IMR-90 (cell line): ENCODE measurements at regions not wholly inside any gene's neighbourhood (a gene's known extent, or its start where the extent isn't known, plus 50 kb on each side); places are given as distances from the start of the nearest gene placed in this dataset.

Experiments
- ATAC-seq: fragments of 200-7000 bp; cut with Tn5 transposase; 2 replicates; pipeline ENCODE4 v1.9.1; 2020; ENCODE audit warnings: low read depth, mild to moderate bottlenecking, moderate library complexity
- BruUV-seq: library from RNA; stranded (reverse); fragments of 400-500 nt; replicated peaks from 2 replicates; lab custom pipeline; 2021; lab: Mats Ljungman, UMichigan
- CTCF ChIA-PET: fragments of 300-600 bp; formaldehyde crosslinking; extraction: SDS; loops from one replicate; lab custom pipeline; 2021; ENCODE audit warnings: antibody characterized with exemption; lab: Yijun Ruan, JAX
- POLR2A ChIA-PET: fragments of 300-600 bp; sonication (Branson Sonifier 250); formaldehyde crosslinking; loops from one replicate; lab custom pipeline; 2022; ENCODE audit warnings: antibody characterized with exemption; ENCODE audit not compliant: unreplicated experiment; lab: Charles Lee
- DNase-seq: peaks from one replicate; pipeline ENCODE4 v3.0.0; 2013
- H2AFZ ChIP-seq: replicated peaks from 2 replicates; pipeline ENCODE3; 2013; ENCODE audit warnings: low read length, mild to moderate bottlenecking; ENCODE audit not compliant: poor library complexity
- H2AK5ac ChIP-seq: 2 replicates; pipeline ENCODE4 v1.6.1; 2013; ENCODE audit warnings: low read depth, low read length, inconsistent platforms
- H2AK9ac ChIP-seq: replicated peaks from 2 replicates; pipeline ENCODE3; 2013; ENCODE audit warnings: mild to moderate bottlenecking, low read depth, low read length, moderate library complexity; ENCODE audit not compliant: poor library complexity
- H2BK120ac ChIP-seq: 2 replicates; pipeline ENCODE4 v1.6.1; 2013; ENCODE audit warnings: low read depth, low read length, inconsistent platforms
- H2BK15ac ChIP-seq: 3 replicates; pipeline ENCODE4 v1.6.1; 2013; ENCODE audit warnings: low read depth, low read length, inconsistent platforms
- H2BK20ac ChIP-seq: 2 replicates; pipeline ENCODE4 v1.6.1; 2013; ENCODE audit warnings: low read depth, mild to moderate bottlenecking, inconsistent platforms, low read length, moderate library complexity
- H2BK5ac ChIP-seq: 2 replicates; pipeline ENCODE4 v1.6.1; 2013; ENCODE audit warnings: mild to moderate bottlenecking, low read depth, low read length, inconsistent platforms; ENCODE audit not compliant: poor library complexity, severe bottlenecking
- H3K14ac ChIP-seq: replicated peaks from 2 replicates; pipeline ENCODE4 v1.6.1; 2013; ENCODE audit warnings: low read depth, low read length, inconsistent platforms
- H3K18ac ChIP-seq: 2 replicates; pipeline ENCODE4 v1.6.1; 2013; ENCODE audit warnings: low read depth, low read length, control low read depth
- H3K23ac ChIP-seq: 2 replicates; pipeline ENCODE4 v1.6.1; 2013; ENCODE audit warnings: low read depth, low read length, inconsistent platforms
- H3K27ac ChIP-seq: 2 replicates; pipeline ENCODE4 v1.5.1; 2013; ENCODE audit warnings: mild to moderate bottlenecking, control low read depth, low read length; ENCODE audit not compliant: insufficient read depth
- H3K27me3 ChIP-seq: 2 replicates; pipeline ENCODE4 v1.6.1; 2013; ENCODE audit warnings: low read length; ENCODE audit not compliant: control insufficient read depth, insufficient read depth
- H3K36me3 ChIP-seq: 2 replicates; pipeline ENCODE4 v1.6.1; 2013; ENCODE audit warnings: low read length, mixed read lengths; ENCODE audit not compliant: control insufficient read depth, insufficient read depth
- H3K4ac ChIP-seq: 2 replicates; pipeline ENCODE4 v1.6.1; 2013; ENCODE audit warnings: low read depth, low read length, inconsistent platforms
- H3K4me1 ChIP-seq: 2 replicates; pipeline ENCODE4 v1.6.1; 2013; ENCODE audit warnings: low read length, mixed read lengths; ENCODE audit not compliant: control insufficient read depth, insufficient read depth
- H3K4me2 ChIP-seq: 2 replicates; pipeline ENCODE4 v1.6.1; 2013; ENCODE audit warnings: low read depth, mild to moderate bottlenecking, control low read depth, low read length, moderate library complexity
- H3K4me3 ChIP-seq: 2 replicates; pipeline ENCODE4 v1.5.1; 2013; ENCODE audit warnings: low read depth, mild to moderate bottlenecking, control low read depth, low read length, moderate library complexity; ENCODE audit not compliant: insufficient read depth
- H3K56ac ChIP-seq: 2 replicates; pipeline ENCODE4 v1.6.1; 2013; ENCODE audit warnings: low read length, inconsistent platforms; ENCODE audit not compliant: insufficient read depth; ENCODE audit errors: extremely low read depth
- H3K79me1 ChIP-seq, 2 experiments: 2 replicates each; pipeline ENCODE4 v1.6.1; 2013; ENCODE audit warnings: low read length in 2 of 2, inconsistent platforms in 1 of 2, low read depth in 1 of 2
- H3K9ac ChIP-seq: 2 replicates; pipeline ENCODE4 v1.6.1; 2013; ENCODE audit warnings: low read depth, low read length, control low read depth
- H3K9me1 ChIP-seq: 2 replicates; pipeline ENCODE4 v1.6.1; 2013; ENCODE audit warnings: low read length, inconsistent platforms; ENCODE audit not compliant: insufficient read depth
- H3K9me3 ChIP-seq: 2 replicates; pipeline ENCODE4 v1.6.1; 2013; ENCODE audit warnings: low read length; ENCODE audit not compliant: control insufficient read depth, insufficient read depth
- H4K20me1 ChIP-seq: 2 replicates; pipeline ENCODE4 v1.6.1; 2013; ENCODE audit warnings: low read length, inconsistent platforms; ENCODE audit not compliant: insufficient read depth
- H4K5ac ChIP-seq: 2 replicates; pipeline ENCODE4 v1.6.1; 2013; ENCODE audit warnings: mild to moderate bottlenecking, low read depth, low read length, control low read depth
- H4K8ac ChIP-seq, 2 experiments: 2 replicates each; pipeline ENCODE4 v1.6.1; 2013; ENCODE audit warnings: low read depth in 2 of 2, low read length in 2 of 2, control low read depth in 1 of 2, inconsistent platforms in 1 of 2
- H4K91ac ChIP-seq: 2 replicates; pipeline ENCODE4 v1.6.1; 2013; ENCODE audit warnings: low read depth, low read length, inconsistent platforms; ENCODE audit not compliant: insufficient read depth
- BHLHE40 ChIP-seq: fragments of 150-350 bp; IDR thresholded peaks from 2 replicates; pipeline ENCODE4 v1.6.1; 2016; ENCODE audit warnings: mild to moderate bottlenecking, low read depth, low read length
- CEBPB ChIP-seq: IDR thresholded peaks from 2 replicates; pipeline ENCODE4 v1.6.1; 2012; ENCODE audit warnings: low read depth, low read length, improper control_type of control experiment
- CHD1 ChIP-seq: IDR thresholded peaks from 2 replicates; pipeline ENCODE4 v1.6.1; 2012; ENCODE audit warnings: low read depth, low read length, improper control_type of control experiment
- FOS ChIP-seq: fragments of 150-350 bp; IDR thresholded peaks from 2 replicates; pipeline ENCODE4 v1.6.1; 2016; ENCODE audit warnings: low read depth, low read length
- MAFK ChIP-seq: IDR thresholded peaks from 2 replicates; pipeline ENCODE4 v1.6.1; 2012; ENCODE audit warnings: low read depth, low read length, improper control_type of control experiment
- MAZ ChIP-seq: IDR thresholded peaks from 2 replicates; pipeline ENCODE4 v1.6.1; 2012; ENCODE audit warnings: low read depth, mild to moderate bottlenecking, low read length, improper control_type of control experiment, moderate library complexity, borderline replicate concordance
- MXI1 ChIP-seq: IDR thresholded peaks from 2 replicates; pipeline ENCODE4 v1.6.1; 2012; ENCODE audit warnings: low read depth, mild to moderate bottlenecking, low read length, moderate library complexity, borderline replicate concordance
- NFE2L2 ChIP-seq: fragments of 150-350 bp; IDR thresholded peaks from 2 replicates; pipeline ENCODE4 v1.6.1; 2016; ENCODE audit warnings: low read depth, mild to moderate bottlenecking, low read length
- POLR2A ChIP-seq: IDR thresholded peaks from 2 replicates; pipeline ENCODE4 v1.6.1; 2012; ENCODE audit warnings: mild to moderate bottlenecking, low read depth, low read length
- RAD21 ChIP-seq: IDR thresholded peaks from 2 replicates; pipeline ENCODE4 v1.6.1; 2012; ENCODE audit warnings: low read length, improper control_type of control experiment
- RCOR1 ChIP-seq: IDR thresholded peaks from 2 replicates; pipeline ENCODE4 v1.6.1; 2012; ENCODE audit warnings: mild to moderate bottlenecking, low read length, improper control_type of control experiment; ENCODE audit not compliant: insufficient replicate concordance
- RFX5 ChIP-seq: IDR thresholded peaks from 2 replicates; pipeline ENCODE4 v1.8.0; 2012; ENCODE audit warnings: low read depth, mild to moderate bottlenecking, low read length, moderate library complexity
- SMC3 ChIP-seq: fragments of 150-350 bp; IDR thresholded peaks from 2 replicates; pipeline ENCODE4 v1.6.1; 2016; ENCODE audit warnings: low read depth, mild to moderate bottlenecking, antibody characterized with exemption, low read length, moderate library complexity
- WGBS, 2 experiments: methylation state at CpG; one replicate each; pipeline versions ENCODE4 v1.1.5 to v1.1.7; 2013; ENCODE audit warnings: missing lambda C conversion rate in 2 of 2; ENCODE audit not compliant: insufficient read length in 1 of 2; ENCODE audit errors: extremely low coverage in 2 of 2; 5-methylcytosine and 5-hydroxymethylcytosine counted together
- dilution Hi-C: fragments of 300-500 bp; cut with HindIII; formaldehyde crosslinking; loops from one replicate; pipeline ENCODE4 v1.14.3; 2018; ENCODE audit warnings: low sequenced_read_pairs; ENCODE audit not compliant: unreplicated experiment
- in situ Hi-C: fragments of 300-500 bp; cut with MboI; formaldehyde crosslinking; loops from 3 replicates; pipeline ENCODE4 v1.14.3; 2019; ENCODE audit warnings: low sequenced_read_pairs, inconsistent platforms, mixed read lengths
- intact Hi-C: fragments of 100-400 bp; cut with micrococcal nuclease; formaldehyde crosslinking; loops from 2 replicates; pipeline ENCODE4 v1.10.0; 2022
- TF ChIP-seq, protein P1 (sequence below): conservative IDR thresholded peaks from 2 replicates; pipeline ENCODE4 v1.5.1; 2012; ENCODE audit warnings: mild to moderate bottlenecking, low read depth, low read length, improper control_type of control experiment
- TF ChIP-seq, protein P2 (sequence below): fragments of 150-350 bp; IDR thresholded peaks from 2 replicates; pipeline ENCODE4 v1.6.1; 2016; ENCODE audit warnings: low read depth, mild to moderate bottlenecking, low read length, moderate library complexity, borderline replicate concordance
- TF ChIP-seq, protein P3 (sequence below): fragments of 150-350 bp; IDR thresholded peaks from 2 replicates; pipeline ENCODE4 v1.6.1; 2017; ENCODE audit warnings: mild to moderate bottlenecking, antibody characterized with exemption, low read length, low read depth

DNA sequence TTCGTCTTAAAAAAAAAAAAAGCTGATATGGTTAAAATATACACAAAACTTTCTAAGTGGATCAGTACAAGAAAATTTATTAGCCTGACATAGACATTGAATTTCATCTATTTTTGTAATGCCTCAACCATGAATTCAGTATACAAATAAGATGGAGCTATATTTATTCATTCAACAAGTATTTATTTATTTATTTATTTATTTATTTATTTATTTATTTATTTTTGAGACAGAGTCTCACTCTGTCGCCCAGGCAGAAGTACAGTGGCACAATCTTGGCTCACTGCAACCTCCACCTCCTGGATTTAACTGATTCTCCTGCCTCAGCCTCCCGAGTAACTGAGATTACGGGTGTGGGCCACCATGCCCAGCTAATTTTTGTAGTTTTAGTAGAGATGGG is 78.5 kb upstream of the GSX1 start:
- Histone ChIP-seq H3K9ac (no peak overlapping the region), H4K20me1 (no peaks in the 10 kb centered on the region), H3K23ac (no peak overlapping the region), H3K14ac (no peak overlapping the region), H3K36me3 (no peaks in the 10 kb centered on the region), H3K18ac (no peak overlapping the region), H3K9me1 (no peaks in the 10 kb centered on the region), H2BK15ac (no peak overlapping the region), H2AFZ (no peak overlapping the region), H2BK5ac (no peak overlapping the region), H3K4me2 (no peak overlapping the region), H4K8ac (no peak overlapping the region), H3K4ac (no peak overlapping the region), H2AK9ac (no peak overlapping the region), H4K5ac (no peak overlapping the region), H2BK20ac (no peak overlapping the region), H4K91ac (no peak overlapping the region), H3K9me3 (no peaks in the 10 kb centered on the region), H2BK120ac (no peak overlapping the region), H3K27ac (no peak overlapping the region), H3K4me1 (no peaks in the 10 kb centered on the region), H3K4me3 (no peak overlapping the region), H3K79me1 (no peaks in the 10 kb centered on the region), H2AK5ac (no peak overlapping the region), H3K27me3 (peaks cover 5% of the 10 kb centered on the region), H3K56ac (no peak overlapping the region)
- intact Hi-C loops, result no loop called here
- no peak for ATAC-seq
- in situ Hi-C loops, result no loop called here
- BruUV-seq, result no TSS peak
- TF ChIP-seq RCOR1, result no peak
- TF ChIP-seq CHD1, result no peak
- TF ChIP-seq FOS, result no peak
- no peak for TF ChIP-seq MAFK
- no peak for TF ChIP-seq BHLHE40
- TF ChIP-seq, protein P1, sequence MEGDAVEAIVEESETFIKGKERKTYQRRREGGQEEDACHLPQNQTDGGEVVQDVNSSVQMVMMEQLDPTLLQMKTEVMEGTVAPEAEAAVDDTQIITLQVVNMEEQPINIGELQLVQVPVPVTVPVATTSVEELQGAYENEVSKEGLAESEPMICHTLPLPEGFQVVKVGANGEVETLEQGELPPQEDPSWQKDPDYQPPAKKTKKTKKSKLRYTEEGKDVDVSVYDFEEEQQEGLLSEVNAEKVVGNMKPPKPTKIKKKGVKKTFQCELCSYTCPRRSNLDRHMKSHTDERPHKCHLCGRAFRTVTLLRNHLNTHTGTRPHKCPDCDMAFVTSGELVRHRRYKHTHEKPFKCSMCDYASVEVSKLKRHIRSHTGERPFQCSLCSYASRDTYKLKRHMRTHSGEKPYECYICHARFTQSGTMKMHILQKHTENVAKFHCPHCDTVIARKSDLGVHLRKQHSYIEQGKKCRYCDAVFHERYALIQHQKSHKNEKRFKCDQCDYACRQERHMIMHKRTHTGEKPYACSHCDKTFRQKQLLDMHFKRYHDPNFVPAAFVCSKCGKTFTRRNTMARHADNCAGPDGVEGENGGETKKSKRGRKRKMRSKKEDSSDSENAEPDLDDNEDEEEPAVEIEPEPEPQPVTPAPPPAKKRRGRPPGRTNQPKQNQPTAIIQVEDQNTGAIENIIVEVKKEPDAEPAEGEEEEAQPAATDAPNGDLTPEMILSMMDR, result no peak
- no peak for TF ChIP-seq CEBPB
- no peak for TF ChIP-seq MAZ
- no peak for TF ChIP-seq MXI1
- TF ChIP-seq RAD21, result no peak
- TF ChIP-seq RFX5, result no peak
- TF ChIP-seq, protein P2, sequence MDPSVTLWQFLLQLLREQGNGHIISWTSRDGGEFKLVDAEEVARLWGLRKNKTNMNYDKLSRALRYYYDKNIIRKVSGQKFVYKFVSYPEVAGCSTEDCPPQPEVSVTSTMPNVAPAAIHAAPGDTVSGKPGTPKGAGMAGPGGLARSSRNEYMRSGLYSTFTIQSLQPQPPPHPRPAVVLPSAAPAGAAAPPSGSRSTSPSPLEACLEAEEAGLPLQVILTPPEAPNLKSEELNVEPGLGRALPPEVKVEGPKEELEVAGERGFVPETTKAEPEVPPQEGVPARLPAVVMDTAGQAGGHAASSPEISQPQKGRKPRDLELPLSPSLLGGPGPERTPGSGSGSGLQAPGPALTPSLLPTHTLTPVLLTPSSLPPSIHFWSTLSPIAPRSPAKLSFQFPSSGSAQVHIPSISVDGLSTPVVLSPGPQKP, result no peak
- TF ChIP-seq, protein P3, sequence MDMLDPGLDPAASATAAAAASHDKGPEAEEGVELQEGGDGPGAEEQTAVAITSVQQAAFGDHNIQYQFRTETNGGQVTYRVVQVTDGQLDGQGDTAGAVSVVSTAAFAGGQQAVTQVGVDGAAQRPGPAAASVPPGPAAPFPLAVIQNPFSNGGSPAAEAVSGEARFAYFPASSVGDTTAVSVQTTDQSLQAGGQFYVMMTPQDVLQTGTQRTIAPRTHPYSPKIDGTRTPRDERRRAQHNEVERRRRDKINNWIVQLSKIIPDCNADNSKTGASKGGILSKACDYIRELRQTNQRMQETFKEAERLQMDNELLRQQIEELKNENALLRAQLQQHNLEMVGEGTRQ, result no peak
- TF ChIP-seq NFE2L2, result no peak
- TF ChIP-seq POLR2A, result no peak
- no peak for TF ChIP-seq SMC3
- WGBS, 2 experiments, result no CpG with 5 or more reads among the region's 4 CpGs
- CTCF ChIA-PET, result interaction anchor here (1.9 kb wide), 1 partner anchor 181 kb away, joined by 4 read pairs; no protein-coding TSS in a partner anchor
- no peak for DNase-seq
- dilution Hi-C loops, result no loop called here
- POLR2A ChIA-PET, result no interaction called here
